Gastrocnemius medialis (tissue), 4 donors: ENCODE measurements at regions not wholly inside any gene's neighbourhood (a gene's known extent, or its start where the extent isn't known, plus 50 kb on each side); places are given as distances from the start of the nearest gene placed in this dataset.

ENCODE experiments used
- CTCF ChIP-seq, 5 experiments: fragments of 450-650 bp in 3 of 5; fragments of 200-600 bp in 2 of 5; sonication (generic) in 2 of 5; IDR thresholded peaks in 4 of 5; conservative IDR thresholded peaks in 1 of 5; 1 replicate in 4 of 5; 2 replicates in 1 of 5; pipeline ENCODE4 v1.5.1; 2016 to 2019; ENCODE audit warnings: antibody characterized with exemption in 5 of 5, mild to moderate bottlenecking in 3 of 5, moderate library complexity in 3 of 5
- POLR2A ChIP-seq, 2 donors: fragments of 450-650 bp; IDR thresholded peaks; one replicate each; pipeline ENCODE4 v1.6.1; 2017; ENCODE audit warnings: antibody characterized with exemption in 2 of 2, mild to moderate bottlenecking in 2 of 2, moderate library complexity in 2 of 2

GRCh38 chr4:22988526-22988925 is 295.8 kb downstream of the GBA3 start:
- no peak for TF ChIP-seq CTCF (IDR thresholded peaks at IDR 0.05 in 4 of 5, conservative IDR thresholded peaks at IDR 0.05 in 1 of 5)
- no peak for TF ChIP-seq POLR2A (IDR thresholded peaks at IDR 0.05)
